B cell (primary cell): ENCODE measurements at regions not wholly inside any gene's neighbourhood (a gene's known extent, or its start where the extent isn't known, plus 50 kb on each side); places are given as distances from the start of the nearest gene placed in this dataset.

Experiments used
- CTCF ChIP-seq: fragments of 200-600 bp; IDR thresholded peaks from one replicate; pipeline ENCODE4 v1.8.0; 2022; ENCODE audit warnings: antibody characterized with exemption, mild to moderate bottlenecking
- EZH2 ChIP-seq: IDR thresholded peaks from 2 replicates; pipeline ENCODE4 v1.6.1; 2012; ENCODE audit warnings: borderline replicate concordance, low read depth, mild to moderate bottlenecking, moderate library complexity, low read length; ENCODE audit not compliant: insufficient read depth, poor library complexity, severe bottlenecking

- TF ChIP-seq CTCF (no peak), EZH2 (no peak)
These were observed 1244.9 kb downstream of the EFNB2 start for GRCh38 chr13:105290596-105290995.
